GM21423 (cell line): ENCODE measurements at regions not wholly inside any gene's neighbourhood (a gene's known extent, or its start where the extent isn't known, plus 50 kb on each side); places are given as distances from the start of the nearest gene placed in this dataset.
"Not testable (repeated sequence)": the region's sequence is repeated elsewhere in the genome, so short reads cannot be mapped to it uniquely, and the experiment has no call there.

Experiments used
- ATAC-seq: cut with Tn5 transposase; IDR thresholded peaks from one replicate; pipeline ENCODE4 v1.9.1; 2021; ENCODE audit warnings: mild to moderate bottlenecking, moderate library complexity; ENCODE audit not compliant: unreplicated experiment

DNA sequence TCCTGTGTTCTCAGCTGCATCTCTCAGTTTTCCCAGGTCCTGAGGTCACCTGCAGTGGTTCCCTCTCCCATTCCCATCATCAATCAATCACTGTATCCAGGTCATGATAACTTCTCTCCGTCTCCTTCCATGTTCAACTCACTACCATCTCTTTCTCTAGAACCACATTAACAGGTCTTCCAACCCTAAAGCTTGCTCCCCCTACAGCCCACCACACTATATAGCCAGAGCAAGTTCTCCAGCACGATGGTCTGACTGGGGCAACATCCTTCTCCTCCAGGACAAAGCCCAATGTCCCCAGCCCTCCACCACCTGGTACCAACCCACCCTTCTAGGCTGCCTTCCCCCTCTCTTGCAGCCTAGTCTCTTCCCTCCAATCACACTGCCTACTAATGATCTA, 241.6 kb downstream of the CDK5RAP2 start:
- ATAC-seq, result no peak

DNA sequence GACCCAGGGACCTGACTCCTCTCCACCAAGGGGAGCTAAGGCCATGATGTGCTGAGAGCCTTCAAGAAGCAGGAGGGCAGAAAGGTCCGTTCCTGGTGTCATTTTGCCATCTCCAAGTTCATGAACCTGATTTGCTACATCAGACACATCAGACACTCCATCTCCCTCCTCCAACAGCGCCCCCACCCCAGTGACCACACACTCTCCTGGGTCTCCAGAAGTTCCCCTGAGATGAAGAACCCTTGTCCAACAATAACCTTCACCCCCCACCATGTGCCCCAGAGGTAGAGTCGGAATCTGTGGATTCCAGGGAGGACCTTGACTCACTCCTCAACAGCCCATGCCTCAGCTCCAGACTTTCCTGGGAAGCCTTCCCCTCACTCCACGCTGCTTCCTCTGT, 242.8 kb downstream of the CDK5RAP2 start:
- no peak for ATAC-seq

DNA sequence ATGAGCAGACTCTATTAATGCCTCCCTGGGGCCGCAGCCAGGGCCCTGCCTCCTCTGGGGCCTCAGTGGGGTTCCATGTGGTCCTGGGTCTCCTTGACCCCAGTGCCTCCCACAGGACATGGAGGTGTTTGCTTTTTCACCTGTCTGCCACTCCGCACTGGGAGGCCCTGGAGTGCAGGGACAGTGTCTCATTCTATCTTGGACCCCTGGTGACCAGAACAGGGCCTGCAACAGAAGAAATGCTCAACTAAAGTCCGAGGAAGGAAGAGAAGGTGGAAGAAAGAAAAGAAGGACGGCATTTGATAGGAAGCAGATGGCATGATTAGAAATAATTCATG, 243.2 kb downstream of the CDK5RAP2 start:
- ATAC-seq, result no peak

DNA sequence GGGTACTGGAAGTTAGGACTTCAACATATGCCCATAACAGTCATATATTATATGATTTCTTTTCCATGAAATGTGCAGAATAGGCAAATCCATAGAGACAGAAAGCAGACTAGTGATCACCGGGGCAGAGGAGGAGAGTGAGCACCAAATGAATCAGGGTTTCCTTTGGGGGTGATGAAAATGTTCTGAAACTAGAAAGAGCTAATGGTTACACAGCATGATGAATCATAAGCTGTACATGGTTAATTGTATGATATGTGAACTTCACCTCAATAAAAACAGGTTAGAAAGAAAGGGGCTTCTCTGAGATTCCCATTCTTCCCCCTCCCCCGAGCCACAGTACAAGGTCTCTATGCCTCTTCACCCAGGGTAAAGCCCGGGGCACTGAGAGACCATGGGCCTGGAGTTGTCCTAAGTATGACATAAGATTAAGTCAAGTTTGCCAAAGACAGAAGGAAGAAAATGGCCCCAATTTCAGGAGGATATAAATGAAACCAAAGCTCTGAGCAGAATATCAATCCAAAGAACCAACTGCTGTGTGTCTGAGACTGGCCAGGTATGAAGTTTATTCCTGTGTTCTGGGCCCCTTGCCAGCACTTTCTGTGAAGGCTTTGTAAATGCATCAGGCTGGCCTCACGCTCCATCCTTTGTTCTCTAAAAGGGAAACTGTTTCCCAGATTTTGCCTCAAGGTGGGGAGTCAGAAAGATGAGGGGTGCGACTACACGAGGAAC, 243.8 kb downstream of the CDK5RAP2 start:
- ATAC-seq, result no peak

DNA sequence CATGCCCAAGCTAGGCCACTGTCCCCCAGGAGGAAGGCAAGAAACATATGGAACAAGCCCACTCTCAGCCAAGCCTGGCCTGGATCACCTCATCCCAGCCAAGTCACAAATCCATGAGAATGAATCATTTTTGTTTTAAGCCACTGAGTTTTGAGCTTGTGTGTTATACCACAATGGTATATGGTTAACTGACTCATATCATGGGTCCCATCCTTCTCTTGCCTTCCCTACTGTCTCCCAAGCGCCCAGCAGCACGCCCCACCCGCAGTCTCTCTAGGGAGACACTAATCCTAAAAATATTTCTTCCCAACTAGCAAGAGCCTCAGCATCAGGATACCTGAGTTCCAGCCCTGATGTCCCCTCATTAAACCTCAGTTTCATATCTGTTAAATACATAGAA, 248.1 kb downstream of the CDK5RAP2 start:
- ATAC-seq, result no peak

DNA sequence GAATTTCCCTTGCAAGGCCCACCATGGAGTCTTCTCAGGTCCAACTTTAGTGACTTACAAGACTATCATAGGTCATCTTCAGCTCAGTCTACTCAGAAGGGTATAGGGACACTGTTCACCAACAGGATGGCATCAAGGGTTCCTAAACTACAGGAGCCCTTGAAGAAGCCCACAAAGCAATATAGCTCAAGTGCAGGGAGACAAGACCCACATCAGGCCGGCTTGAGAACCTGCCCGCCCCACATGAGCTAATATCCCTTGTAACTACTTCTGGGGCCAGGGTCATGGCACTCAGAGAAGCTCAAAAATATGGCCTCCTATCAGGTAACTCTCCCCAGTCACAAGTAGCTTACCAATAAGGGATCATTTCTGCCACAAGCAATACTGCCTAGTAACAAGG, 249.9 kb downstream of the CDK5RAP2 start:
- ATAC-seq, result no peak

DNA sequence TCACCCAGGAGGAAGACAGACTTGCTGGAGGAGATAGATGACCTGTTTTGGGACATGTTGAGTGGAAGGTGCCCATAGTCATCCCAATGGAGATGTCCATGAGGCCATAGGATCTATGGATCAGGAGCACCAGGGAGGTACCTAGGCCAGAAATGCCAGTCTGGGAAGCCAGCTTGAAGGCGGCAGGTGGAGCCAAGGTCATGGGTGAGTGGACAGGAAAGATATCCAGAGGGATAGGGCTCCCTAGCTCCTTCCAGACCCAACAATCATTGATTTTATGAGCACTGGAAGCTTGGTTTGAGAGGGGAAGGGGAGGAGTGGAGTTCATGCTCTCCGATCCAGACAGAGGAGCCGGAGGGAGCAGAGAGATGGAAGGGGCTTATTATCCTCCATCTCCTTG, 252.6 kb downstream of the CDK5RAP2 start:
- no peak for ATAC-seq

DNA sequence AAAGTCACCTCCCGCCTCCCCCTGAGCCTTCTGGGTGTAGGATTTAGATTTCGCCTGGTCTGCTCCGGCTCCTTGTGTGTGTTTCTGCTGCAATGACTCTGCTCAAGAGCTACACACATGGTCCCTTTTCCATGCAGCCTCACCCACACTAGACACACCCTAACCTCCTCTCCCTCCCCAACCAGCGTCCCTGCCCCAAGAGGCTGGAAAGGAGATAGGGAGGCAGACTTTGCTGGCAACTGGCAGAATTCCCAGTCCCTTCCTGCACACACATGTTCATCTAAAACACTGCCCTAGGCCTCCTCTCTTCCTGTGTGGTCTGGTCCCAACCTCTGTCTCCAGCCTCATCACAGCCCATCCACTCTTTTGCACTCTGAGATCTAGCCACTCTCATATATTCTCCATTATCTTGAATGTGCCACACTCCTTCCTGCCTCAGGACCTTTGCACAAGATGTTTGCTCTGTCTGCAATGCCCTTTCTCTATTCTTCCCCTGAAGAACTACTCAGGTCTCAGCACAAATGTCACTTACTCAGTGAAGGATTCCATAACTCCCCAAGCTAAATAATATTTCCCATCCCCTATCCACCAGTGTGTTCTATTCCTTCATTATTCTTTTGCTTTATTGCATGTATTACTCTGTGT, 253.8 kb downstream of the CDK5RAP2 start:
- no peak for ATAC-seq

DNA sequence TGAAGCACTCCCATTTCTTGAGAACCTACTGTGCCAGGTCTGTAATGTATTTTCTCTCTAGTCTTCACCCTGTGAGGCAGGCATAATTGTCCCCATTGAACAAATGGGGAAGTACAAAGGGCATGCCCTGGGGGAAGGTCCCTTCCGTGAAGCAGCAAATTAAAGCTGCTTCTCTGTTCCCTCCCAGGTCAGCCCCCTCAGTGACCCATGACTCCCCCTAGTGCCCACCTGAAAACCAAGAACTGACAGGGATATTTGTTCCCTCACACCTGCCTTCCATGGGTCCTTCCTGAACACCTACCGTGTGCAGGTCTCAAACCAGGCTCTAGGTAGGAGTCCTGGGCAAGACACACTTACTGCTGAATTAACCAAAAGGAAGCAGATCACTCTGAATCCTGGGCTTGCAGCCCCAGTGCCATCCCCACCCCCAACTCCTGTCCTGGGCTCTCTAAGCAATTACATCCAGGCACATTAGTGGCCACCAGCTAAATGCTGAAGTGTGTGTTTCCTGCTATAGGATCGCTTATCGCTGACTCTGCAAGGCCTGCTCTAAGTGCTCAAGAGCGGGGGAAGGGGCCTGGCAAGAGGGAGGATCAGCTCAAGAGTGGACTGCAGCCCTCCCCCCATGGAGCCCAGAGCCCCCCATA, 254.8 kb downstream of the CDK5RAP2 start:
- ATAC-seq, result no peak

DNA sequence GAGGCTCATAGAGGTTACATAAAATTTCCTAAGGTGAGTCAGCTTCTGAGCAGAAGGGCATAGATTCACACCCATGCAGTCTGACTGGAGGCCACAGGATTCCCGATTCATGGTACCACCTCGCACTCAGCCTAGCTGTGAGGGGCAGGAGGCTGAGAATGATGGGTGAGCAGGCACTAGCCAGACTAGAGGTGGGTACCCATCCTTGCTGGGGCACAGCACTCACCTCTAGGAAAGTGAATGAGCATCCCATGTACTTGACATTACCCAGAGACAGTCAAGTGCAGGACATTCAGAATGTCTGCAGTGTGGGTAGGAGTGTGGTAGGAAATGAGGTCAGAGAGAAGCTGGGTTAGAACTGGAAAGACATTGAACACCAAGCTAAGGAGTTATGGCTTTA, 255.5 kb downstream of the CDK5RAP2 start:
- ATAC-seq, result no peak

DNA sequence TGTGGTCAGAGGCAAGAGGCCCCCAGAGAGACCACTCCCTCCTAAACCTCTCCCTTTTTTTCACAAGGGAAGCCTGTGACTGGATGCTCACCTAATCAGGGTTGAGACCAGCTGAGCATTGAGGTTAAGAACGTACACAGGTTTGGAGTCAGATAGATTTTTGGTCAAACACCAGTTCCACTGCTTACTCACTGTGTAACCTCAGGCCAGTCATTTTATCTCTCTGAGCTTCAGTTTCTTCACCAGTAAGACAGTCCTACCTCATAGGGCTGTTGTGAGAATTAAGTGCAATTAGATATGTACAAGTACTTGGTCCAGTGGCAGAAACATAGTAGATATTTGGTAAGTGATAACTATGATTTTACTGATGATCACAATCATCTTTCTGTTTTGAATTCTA, 256.8 kb downstream of the CDK5RAP2 start:
- no peak for ATAC-seq

DNA sequence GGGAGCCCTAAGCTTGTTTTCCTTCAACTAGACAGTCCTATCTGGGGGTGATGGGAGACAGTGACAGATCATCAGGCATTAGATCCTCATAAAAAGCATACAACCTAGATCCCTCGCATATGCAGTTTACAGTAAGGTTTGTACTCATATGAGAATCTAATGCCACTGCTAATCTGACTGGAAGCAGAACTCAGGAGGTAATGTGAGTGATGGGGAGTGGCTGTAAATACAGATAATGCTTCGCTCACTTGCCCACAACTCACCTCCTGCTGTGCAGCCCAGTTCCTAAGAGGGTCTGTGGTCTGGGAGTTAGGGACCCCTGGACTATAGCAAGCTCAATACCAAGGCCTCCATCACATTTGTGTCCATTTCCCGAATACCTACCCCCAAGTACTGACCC, 260.5 kb downstream of the CDK5RAP2 start:
- ATAC-seq, result no peak

DNA sequence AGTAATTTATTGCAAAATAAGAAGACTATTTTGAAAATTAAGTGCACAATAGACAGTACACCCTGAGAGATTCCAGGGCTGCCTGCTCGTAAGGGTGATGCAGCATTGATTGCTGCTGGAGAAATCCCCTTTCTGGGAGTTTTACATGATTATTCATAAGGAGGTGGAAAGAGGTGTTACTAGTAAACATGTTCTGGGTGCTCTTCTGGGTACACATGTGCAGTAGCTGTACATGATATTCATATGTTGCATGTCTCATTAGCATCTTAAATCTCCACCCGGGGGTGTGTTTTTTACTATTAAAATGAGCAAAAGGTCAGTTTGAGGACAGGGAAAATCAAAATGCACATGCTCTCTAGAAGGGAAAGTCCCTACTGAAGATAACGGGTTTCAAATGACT, 264.8 kb downstream of the CDK5RAP2 start:
- ATAC-seq, result no peak

DNA sequence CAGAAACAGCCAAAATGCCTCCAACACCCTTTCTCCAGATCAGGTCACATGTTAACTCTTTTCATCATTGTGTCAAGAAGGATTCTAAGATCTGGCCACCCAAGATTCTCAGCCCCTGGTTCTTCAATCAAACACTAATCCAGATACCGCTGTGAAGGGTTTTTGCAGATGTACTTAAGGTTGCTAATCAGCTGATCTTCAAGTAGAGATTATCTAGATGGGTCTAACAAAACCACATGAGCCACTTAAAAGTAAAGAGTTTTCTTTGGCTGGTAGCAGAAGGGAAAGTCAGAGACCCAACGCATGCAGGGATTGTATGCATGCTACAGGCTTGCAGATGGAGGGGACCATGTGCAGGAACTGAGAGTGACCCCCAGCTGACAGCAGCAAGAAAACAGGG, 267.9 kb downstream of the CDK5RAP2 start:
- ATAC-seq, result no peak

DNA sequence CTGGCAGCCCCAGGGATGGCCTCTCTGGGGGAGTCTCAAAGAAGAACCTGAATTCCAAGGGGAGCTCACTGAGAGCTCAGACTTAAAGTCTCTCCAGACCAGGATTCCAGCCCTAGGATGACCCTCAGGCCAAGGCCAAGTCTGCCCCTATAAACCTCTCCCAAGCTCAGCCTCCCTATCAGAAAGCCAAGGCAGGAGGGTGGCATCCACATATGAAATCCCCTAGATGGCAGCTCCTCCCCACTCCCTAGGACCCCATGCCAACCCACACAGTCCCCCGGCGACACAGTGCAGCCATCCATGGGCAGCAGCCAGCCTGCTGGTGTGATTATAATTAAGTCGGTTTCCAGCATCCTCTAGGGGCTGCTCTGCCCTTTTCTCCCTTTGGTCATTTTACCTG, 269.9 kb downstream of the CDK5RAP2 start:
- no peak for ATAC-seq

DNA sequence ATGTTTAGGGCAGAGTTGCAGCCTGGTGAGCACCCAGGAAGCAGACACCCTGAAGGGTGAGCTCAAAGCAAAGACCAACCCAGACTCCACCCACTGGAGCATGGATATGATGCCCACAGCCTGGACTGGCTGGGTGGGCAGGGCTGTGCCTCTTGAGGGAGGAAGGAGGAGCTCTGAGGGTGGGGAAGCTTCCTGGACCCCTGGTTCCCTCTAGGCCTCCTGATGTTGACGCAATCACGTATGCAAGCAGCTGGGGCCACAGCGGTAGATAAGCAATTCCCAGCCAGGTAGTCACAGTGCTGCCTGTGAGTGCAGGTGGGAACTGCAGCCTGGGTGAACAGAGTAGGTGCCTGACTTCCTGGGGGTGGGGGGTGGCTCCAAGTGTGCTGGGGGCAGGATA, 271.5 kb downstream of the CDK5RAP2 start:
- ATAC-seq, result no peak

DNA sequence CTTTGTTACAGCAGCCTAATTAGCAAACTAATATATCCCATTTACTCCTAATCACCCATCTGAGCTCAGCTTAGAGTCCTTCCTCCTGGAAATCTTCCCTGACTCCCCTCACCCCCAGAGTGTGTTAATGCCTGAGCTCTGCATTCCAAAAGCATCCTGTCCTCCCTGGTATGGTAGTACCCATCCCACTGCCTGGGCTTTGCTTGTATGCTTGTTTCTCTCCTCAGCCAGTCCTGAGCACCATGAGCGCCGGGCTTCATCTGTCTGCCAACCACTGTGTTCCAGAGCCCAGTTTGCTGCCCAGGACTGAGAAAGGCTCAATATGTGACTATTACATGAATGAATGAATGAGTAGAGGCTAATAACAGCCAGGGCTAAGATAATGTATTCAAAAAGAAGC, 272.4 kb downstream of the CDK5RAP2 start:
- ATAC-seq, result no peak

DNA sequence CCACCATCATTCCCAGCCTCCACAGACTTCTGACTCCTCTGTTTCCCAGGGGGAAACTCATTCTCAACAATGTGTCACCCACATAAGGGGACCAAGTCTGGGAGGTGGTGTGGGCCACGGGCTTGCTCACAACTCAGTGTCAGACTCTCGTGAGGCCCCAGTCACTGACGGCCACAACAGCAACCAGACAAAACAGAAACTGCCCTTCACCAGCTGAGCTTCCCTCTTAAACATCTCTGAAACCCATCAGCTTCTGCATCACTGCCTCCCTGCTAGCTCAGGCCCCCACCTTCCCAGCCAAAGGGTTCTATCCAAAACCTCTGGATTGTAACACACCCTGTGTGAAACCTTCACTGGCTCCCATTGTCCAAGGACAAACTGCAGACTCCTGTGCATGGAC, 273.4 kb downstream of the CDK5RAP2 start:
- ATAC-seq, result no peak

DNA sequence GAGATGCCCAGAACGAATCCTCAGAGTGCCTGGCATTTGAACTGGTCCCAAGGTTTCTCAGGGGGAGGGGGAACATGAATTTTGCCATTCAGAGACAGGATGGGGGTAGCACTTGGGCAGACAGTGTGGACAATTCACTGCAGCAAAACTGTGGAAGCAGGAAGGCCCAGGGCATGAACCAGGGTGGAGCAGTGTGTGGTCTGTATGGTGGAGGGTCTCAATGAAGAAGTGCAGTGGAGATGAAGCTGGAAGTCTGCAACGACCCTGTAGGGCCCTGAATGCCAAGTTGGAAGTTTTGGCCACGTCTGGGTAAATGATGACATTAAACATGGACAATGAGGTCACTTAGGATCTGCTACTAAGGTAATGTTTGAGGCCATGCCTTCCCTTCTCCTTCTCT, 273.9 kb downstream of the CDK5RAP2 start:
- ATAC-seq, result no peak

DNA sequence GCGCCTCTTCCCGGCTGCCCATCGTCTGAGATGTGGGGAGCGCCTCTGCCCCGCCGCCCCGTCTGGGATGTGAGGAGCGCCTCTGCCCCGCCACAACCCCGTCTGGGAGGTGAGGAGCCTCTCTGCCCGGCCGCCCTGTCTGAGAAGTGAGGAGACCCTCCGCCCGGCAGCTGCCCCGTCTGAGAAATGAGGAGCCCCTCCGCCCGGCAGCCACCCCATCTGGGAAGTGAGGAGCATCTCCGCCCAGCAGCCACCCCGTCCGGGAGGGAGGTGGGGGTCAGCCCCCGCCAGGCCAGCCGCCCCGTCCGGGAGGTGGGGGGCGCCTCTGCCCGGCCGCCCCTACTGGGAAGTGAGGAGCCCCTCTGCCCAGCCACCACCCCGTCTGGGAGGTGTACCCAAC, 275.1 kb downstream of the CDK5RAP2 start:
- ATAC-seq, result not testable (repeated sequence)

DNA sequence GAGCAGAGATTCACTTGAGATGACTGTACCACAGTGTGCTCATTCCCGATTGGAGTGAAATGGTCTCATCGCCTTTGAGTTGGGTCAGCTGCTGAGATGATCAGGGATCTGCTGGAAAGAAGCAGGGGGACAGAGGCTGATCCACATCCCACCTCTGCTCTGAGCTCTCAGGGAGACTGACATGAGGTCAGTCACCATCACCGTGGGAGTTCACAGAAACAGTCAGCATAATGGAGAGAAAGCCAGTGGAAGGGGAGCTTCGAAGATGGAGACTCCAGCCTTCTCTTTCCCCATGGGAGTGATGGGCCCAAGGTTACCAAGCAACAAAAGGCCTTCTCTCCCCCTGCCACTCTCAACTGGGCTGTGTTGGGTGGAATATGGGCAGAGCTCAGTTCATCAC, 276.4 kb downstream of the CDK5RAP2 start:
- no peak for ATAC-seq

DNA sequence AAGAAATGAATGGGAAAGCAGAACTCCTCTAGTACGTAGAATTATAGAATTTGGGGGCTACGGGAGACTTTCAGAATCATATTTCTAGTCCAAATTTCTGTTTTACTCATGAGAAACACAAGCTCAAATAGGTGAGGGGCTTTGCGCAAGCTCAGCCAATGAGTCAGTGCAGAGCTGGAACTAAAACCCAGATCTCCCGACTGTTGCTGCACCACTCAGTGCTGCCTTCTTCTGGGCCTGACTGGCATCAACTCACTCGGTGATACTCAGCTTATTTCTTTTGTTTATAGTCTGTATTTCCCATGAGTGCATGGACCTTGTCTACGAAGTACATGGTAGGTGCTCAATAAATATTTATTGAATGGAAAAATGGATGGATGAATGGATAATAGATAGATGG, 280.2 kb downstream of the CDK5RAP2 start:
- no peak for ATAC-seq

DNA sequence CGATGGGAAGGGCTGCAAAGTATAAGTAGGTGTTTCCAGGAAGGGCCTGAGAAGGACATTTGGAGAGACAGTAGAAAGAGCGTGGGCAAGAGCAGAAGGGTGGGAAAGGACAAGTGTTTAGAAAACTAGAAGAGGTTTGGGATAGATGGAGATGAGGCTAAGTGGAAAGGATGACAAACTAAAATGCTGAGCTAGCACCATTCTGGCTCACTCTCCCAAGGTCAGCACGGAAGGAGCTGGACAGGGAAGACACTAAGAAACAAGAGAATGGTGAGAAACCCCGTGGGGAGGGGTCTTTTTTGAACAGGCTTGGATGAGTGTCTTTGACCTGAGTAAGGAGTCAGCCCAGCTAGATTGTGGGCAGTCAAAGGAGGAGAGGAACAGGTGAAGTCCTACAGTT, 286.0 kb downstream of the CDK5RAP2 start:
- no peak for ATAC-seq
